Mucosa of descending colon (tissue), 3 donors: ENCODE measurements at regions not wholly inside any gene's neighbourhood (a gene's known extent, or its start where the extent isn't known, plus 50 kb on each side); places are given as distances from the start of the nearest gene placed in this dataset.

Source experiments
- ATAC-seq: fragments of 200-7000 bp; cut with Tn5 transposase; one replicate; pipeline ENCODE4 v1.9.1; 2020; ENCODE audit warnings: mild to moderate bottlenecking, moderate library complexity
- DNase-seq, 3 donors: peaks; one replicate each; pipeline ENCODE4 v3.0.0-alpha.2; 2020
- H3K36me3 ChIP-seq: fragments of 200-600 bp; one replicate; pipeline ENCODE4 v1.8.0; 2021; ENCODE audit warnings: low read depth, mild to moderate bottlenecking
- H3K4me1 ChIP-seq: fragments of 200-600 bp; one replicate; pipeline ENCODE4 v1.8.0; 2021; ENCODE audit warnings: low read depth, mild to moderate bottlenecking
- H3K4me3 ChIP-seq: fragments of 200-600 bp; one replicate; pipeline ENCODE4 v1.8.0; 2021; ENCODE audit warnings: mild to moderate bottlenecking
- H3K9me3 ChIP-seq: fragments of 200-600 bp; one replicate; pipeline ENCODE4 v1.8.0; 2021; ENCODE audit warnings: mild to moderate bottlenecking
- CTCF ChIP-seq: fragments of 200-600 bp; IDR thresholded peaks from one replicate; pipeline ENCODE4 v1.8.0; 2022; ENCODE audit warnings: antibody characterized with exemption, mild to moderate bottlenecking
- intact Hi-C, 2 donors: fragments of 100-400 bp; cut with DNase I in 1 of 2; cut with micrococcal nuclease in 1 of 2; formaldehyde crosslinking; loops; one replicate each; pipeline versions ENCODE4 v1.11.0 to v1.11.1; 2022; cut with DNase I, micrococcal nuclease
- donor health status: DM: no; HTN: no; CAD: no; lungs with moderate emphysema.
- donor health status: DM: no; HTN: no; CAD: no.
- donor health status: DM: no; HTN: yes; CAD: no.

- intact Hi-C loops: no loop called here
Observed at GRCh38 chr12:46533723-46534122, 161.2 kb upstream of the SLC38A2 start.

DNA sequence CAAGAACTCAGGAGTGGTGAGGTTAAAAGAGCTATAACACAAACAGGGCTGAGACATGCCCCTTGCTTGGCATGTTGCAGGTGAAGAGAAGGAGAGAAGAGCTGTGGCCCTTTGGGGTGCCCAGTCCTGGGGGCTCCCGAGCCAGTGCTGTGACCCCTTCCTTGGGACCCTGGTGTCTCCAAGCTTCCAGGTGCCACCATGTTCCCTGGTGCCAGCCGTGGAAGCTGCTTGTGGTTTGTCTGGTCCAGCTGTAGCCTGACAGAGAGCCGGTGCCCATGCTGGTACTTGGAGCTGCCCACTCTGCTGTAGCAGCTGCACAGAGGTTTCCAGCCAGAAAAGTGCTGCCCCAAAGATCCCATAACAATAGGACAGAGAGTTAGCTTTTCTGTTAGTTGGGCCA lies 159.2 kb upstream of the SLC38A2 start:
- no peaks in the 10 kb centered on the region for H3K9me3 ChIP-seq
- intact Hi-C loops: no loop called here
- TF ChIP-seq CTCF: no peak
- H3K36me3 ChIP-seq: no peaks in the 10 kb centered on the region
- no peak overlapping the region for H3K4me3 ChIP-seq
- DNase-seq (no peak), ATAC-seq (no peak)
- no peaks in the 10 kb centered on the region for H3K4me1 ChIP-seq

More at GRCh38 chr12:46533723-46534122, 161.2 kb upstream of the SLC38A2 start:
- ATAC-seq (no peak), DNase-seq (no peak)
- no peak for TF ChIP-seq CTCF
- H3K4me1 ChIP-seq: no peaks in the 10 kb centered on the region
- no peaks in the 10 kb centered on the region for H3K9me3 ChIP-seq
- H3K4me3 ChIP-seq: no peak overlapping the region
- no peaks in the 10 kb centered on the region for H3K36me3 ChIP-seq

DNA sequence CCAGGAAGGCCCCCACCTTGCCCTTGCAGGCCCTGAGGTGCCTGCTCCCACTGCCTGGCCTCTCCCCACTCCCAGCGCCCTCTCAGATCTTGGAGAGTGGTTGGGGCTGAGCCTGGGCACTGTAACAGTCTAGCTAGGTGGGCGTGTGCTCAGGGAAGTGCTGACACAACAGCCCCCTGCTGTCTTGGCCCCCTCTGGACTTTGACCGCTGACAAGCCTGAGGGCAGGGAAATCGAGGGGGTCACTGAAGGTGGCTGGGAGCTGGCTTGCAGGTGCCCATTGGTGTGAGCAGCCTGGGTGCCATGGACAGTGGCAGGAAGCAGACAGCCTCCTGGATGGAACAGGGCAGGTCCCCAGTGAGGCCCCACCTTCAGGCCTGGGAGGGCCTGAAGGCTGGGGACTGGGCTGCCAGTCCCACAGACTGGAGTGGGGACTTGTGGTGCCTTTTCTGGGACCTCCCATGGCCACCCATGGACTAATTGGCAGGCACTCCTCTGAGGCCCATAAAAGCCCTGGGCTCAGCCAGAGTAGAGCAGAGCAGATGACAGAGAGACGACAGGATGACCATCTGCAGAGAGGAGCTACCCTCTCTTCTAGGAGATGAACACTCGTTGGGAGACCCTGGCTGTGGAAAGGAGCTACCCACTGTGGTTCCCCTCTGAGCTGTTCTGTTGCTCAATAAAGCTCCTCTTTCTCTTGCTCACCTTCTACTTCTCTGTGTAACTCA lies 158.6 kb upstream of the SLC38A2 start:
- intact Hi-C loops: no loop called here
- H3K4me3 ChIP-seq: no peak overlapping the region
- no peak for ATAC-seq
- DNase-seq: no peak
- H3K9me3 ChIP-seq: no peaks in the 10 kb centered on the region
- H3K36me3 ChIP-seq: no peaks in the 10 kb centered on the region
- H3K4me1 ChIP-seq: no peaks in the 10 kb centered on the region
- TF ChIP-seq CTCF: no peak

DNA sequence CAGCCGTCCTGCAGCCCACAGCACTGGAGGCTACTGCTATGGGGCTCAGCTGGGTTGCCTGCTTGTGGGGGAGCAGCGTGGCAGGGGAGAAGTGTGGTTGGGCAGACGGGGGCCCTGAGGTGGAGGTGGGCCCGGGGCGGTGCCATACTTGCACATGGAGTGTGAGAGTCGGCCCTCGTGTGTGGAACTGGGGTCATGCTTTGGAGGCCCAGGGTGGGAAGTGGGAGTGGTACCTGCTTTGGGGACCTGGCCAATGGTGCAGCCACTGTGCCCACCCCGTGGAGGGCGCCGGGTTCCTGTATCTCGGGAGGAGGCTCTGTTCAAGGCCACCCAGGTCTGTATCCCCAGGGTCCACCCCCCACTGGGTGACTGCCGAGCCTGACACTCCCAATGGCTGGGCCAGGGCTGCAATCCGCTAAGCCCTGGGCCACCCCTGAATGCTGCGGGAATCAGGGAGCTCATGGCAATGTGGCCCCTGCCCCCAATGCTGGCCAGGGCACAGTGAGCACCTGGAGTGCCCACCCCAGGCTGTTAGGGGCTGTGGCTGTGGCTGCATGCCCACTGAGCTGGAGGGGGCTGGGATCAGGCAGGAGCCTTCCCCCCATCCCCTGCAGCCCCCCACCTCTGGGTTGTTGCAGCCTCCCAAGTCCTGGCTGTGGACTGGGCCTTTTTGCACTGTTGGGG lies 157.9 kb upstream of the SLC38A2 start:
- DNase-seq (no peak), ATAC-seq (no peak)
- TF ChIP-seq CTCF: no peak
- Histone ChIP-seq H3K36me3 (no peaks in the 10 kb centered on the region), H3K9me3 (no peaks in the 10 kb centered on the region), H3K4me1 (no peaks in the 10 kb centered on the region), H3K4me3 (no peak overlapping the region)
- intact Hi-C loops: no loop called here

- DNase-seq (no peak), ATAC-seq (no peak)
- no peaks in the 10 kb centered on the region for H3K36me3 ChIP-seq
- intact Hi-C loops: no loop called here
- no peaks in the 10 kb centered on the region for H3K9me3 ChIP-seq
- TF ChIP-seq CTCF: no peak
- H3K4me3 ChIP-seq: no peak overlapping the region
- no peaks in the 10 kb centered on the region for H3K4me1 ChIP-seq
Observed at GRCh38 chr12:46526233-46526632, 153.7 kb upstream of the SLC38A2 start.
